ENCODE measurements at regions not wholly inside any gene's neighbourhood (a gene's known extent, or its start where the extent isn't known, plus 50 kb on each side); places are given as distances from the start of the nearest gene placed in this dataset.

GRCh38 chr10:131789516-131789915, 111.3 kb upstream of the PPP2R2D start:
- TF ChIP-seq CTCF (IDR thresholded peaks at IDR 0.05) (no peak), POLR2AphosphoS5 (IDR thresholded peaks at IDR 0.05) (no peak), POLR2A (IDR thresholded peaks at IDR 0.05) (no peak), EP300 (IDR thresholded peaks at IDR 0.05) (no peak)

All from suprapubic skin (tissue), 4 donors.